GM19023 (cell line): ENCODE measurements at regions not wholly inside any gene's neighbourhood (a gene's known extent, or its start where the extent isn't known, plus 50 kb on each side); places are given as distances from the start of the nearest gene placed in this dataset.
A peak's percentile ranks its signal among the peaks of the same experiment; 100 is the strongest.

Experiments used
- ATAC-seq: cut with Tn5 transposase; IDR thresholded peaks from one replicate; pipeline ENCODE4 v1.9.1; 2021; ENCODE audit warnings: mild to moderate bottlenecking, moderate library complexity; ENCODE audit not compliant: unreplicated experiment

GRCh38 chr16:85306071-85306792 lies 194.0 kb upstream of the CIBAR2 start:
- peak; percentile 60 for ATAC-seq

GRCh38 chr16:85306793-85307551 lies 194.7 kb upstream of the CIBAR2 start:
- ATAC-seq = no peak

DNA sequence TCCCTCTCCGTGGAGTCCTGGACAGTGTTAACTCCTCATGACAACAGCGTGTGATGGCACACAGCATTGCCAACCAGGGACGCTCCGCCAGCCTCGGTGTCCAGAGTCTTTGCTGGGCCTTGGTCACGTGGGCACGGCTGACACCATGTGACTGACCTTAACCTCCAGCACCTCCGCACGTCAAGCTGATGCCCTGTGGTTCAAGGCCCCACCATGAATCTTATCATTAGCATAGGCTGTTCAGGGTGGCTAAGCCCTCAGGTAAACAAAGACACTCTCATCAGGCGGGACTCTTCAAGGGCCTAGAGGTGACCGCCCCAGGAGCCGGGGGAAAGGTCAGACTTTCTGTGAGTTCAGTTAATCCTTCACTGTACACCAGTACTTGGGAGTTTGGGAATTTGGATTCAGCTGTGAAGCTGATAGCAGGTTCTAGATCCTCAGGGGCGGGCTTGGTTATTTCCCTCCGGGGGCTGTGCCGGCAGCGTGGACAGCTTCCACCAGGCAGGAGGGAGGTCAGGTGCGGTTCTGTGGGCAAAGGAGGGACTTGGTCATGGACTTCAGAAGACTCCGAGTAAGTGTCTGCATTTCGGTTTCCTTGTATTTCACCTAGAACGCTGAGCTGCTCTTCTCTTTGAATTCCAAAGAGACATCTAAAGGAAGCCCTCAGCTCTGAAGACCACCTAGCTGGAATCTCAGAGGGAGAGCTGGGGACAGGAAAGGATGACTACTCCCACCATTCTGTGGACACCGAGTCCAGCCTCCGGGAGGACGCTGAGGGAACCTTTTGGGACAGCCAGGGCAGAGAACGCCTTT lies 195.5 kb upstream of the CIBAR2 start:
- ATAC-seq = no peak

DNA sequence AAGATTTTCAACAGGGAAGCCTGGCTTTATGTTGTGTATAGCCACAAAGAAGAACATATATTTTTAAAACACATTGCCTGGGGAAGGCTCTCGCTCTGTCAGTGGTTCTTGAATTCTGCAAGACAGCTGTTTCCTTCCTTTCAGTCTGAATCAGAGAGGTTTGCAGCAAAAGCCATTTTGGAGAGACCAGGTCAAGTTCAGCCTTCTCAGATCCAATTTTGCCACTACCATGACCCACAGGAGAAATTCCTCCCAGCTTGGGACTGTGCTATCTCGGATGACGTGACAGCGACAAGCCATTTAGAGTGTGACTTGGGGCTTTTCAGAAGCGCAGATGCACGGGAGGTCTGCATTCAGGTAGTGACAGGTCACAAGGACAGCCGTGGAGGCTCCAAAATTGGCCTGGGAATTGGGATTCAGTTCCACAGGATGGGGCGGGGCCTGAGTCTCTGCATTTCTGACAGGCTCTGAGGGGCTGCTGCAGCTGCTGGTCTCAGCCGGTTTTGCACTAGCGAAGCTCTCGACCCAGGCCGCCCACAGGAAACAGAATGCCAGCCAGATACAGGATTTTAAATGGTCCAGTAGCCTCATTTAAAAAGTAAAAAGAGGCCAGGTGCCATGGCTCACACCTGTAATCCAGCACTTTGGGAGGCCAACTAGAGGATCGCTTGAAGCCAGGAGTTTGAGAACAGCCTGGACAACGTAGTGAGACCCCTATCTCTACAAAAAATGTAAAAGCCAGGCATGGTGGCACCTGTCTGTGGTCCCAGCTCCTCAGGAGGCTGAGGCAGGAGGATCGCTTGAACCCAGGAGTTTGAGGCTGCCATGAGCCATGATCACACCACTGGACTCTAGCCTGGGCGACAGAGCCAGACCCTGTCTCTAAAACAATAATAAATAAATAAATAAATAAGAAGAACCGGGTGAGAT lies 196.6 kb upstream of the CIBAR2 start:
- ATAC-seq = no peak

DNA sequence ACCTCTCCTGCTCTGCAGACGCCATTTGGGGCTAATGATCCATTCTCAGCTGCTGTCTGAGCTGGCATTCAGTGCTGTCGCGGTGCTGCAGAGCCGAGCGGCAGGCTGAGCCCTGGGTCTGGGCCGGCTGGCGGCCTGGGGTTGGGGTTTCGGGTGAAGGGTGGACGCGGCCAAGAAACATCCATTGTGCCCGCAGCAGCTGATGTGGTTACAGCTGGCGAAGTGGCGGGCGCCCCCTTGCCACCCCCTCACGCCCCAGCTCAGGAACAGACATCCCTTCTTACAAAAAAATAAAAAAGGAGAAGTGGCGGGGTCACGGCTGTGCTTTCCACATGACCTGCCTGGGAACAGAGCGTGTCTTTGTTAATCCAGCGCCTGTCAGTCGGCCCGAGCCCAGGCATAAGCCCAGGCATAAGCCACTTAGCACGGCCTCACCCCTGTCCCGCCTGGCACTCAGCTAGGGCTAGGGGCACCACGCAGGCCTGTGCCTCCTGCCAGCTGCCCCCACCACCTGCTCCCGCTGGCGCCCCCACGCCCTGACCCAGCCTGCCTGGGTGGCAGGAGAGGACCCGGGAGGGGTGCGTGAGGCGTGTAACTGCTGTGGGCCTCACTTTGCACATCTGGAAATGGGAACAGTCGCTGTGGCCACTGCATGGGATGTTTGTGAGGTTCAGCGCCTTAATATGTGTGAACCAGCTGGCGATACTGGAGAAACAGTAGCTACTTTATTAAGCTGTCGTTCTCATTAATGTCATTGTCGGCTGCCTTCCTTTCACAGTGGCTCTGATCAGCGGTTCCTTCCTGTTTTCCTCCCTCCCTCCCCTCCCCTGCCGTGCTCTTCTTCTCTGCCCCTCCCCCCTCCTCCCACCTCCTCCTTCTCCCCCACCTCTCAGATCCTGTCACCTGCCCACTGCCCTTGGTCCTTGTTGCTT lies 197.7 kb upstream of the CIBAR2 start:
- ATAC-seq = no peak

GRCh38 chr16:85310868-85311585 lies 198.8 kb upstream of the CIBAR2 start:
- ATAC-seq = no peak

GRCh38 chr16:85311741-85312140 lies 199.5 kb upstream of the CIBAR2 start:
- no peak for ATAC-seq

DNA sequence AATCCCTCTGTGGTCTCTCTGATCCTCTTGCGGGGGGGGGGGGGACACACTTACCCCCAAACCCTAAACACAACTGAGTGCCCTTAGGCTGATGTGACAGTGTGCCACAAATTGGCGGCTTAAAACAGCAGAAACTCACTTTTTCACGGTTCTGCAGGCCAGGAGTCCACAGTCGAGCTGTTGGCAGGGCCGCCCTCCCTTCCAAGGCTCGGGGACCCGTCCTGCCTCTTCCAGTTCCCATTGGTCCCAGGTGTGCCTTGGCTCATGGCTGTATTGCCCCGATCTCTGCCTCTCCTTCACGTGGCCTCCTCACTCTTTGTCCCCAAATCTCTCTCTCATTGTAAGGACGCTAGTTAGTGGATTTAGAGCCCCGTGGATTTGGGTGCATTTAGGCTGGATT lies 199.9 kb upstream of the CIBAR2 start:
- ATAC-seq = no peak

- no peak for ATAC-seq
Measured at GRCh38 chr16:85312642-85313525, 200.6 kb upstream of the CIBAR2 start.

DNA sequence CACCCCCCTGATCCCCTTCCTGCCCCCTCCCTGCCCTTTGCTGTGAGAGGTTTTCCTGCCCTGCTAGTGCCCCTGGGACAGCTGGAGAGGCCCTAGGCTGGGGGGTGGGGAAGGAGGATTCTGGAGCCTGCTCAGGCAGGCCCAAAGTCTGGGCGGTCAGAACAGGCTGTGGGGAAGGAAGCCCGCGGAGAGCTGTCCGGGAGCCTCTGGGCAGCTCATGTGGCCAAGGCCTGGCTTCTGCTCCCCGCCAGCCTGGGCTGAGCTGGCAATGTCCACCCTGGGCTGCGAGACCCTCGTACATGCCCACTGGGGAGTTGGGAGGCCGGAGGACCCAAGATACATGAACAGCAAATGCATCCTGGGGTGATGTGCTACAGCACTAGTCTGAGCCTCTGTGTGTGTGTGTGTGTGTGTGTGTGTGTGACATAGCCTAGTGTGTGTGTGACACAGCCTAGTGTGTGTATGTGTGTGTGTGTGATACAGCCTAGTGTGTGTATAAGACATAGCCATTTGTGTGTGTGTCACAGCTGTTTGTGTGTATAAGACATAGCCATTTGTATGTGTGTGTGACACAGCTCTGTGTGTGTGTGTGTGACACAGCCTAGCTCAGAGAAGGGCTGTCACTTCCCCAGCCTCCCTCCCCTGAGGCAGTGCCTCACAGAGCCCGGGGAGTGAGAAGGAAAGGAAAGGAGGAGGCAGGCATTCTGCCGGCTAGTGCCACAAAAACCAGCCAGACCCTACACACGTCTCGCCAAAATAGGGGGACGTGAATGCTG lies 201.4 kb upstream of the CIBAR2 start:
- ATAC-seq = no peak

GRCh38 chr16:85314512-85314971 lies 202.3 kb upstream of the CIBAR2 start:
- no peak for ATAC-seq

DNA sequence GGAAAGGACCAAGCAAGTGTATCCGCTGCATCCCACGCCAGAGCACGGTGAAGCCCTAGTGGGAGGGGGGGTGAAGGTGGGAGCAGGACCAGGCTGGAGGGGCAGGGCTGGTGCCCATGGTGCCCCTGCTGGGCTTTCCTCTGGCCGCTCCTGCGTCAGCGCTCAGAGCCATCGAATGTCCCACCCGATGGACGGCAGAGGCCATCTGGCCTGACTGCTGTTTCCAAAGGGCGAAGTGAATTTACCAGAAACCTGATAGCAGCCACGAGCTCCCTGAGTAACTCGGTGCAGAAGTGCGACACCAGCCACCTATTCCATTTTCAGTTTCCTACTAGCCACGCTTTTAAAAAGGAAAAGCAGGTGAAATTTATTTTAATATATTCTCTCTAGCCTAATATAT lies 203.6 kb upstream of the CIBAR2 start:
- no peak for ATAC-seq

GRCh38 chr16:85316321-85316919 lies 204.1 kb upstream of the CIBAR2 start:
- no peak for ATAC-seq

- no peak for ATAC-seq
Measured at GRCh38 chr16:85316944-85317343, 204.7 kb upstream of the CIBAR2 start.

- ATAC-seq = no peak
Measured at GRCh38 chr16:85317704-85318103, 205.4 kb upstream of the CIBAR2 start.

- ATAC-seq = no peak
Measured at GRCh38 chr16:85319208-85319983, 207.1 kb upstream of the CIBAR2 start.
